WTC11 (cell line): ENCODE measurements at regions not wholly inside any gene's neighbourhood (a gene's known extent, or its start where the extent isn't known, plus 50 kb on each side); places are given as distances from the start of the nearest gene placed in this dataset.

Source experiments
- CREM ChIP-seq: sonication (generic); formaldehyde crosslinking; IDR thresholded peaks from 2 replicates; pipeline ENCODE4 v1.8.1; 2022; ENCODE audit warnings: mild to moderate bottlenecking, missing genetic modification reagents, moderate library complexity
- CTCF ChIP-seq: fragments of 200-600 bp; IDR thresholded peaks from 2 replicates; pipeline ENCODE4 v1.8.0; 2022; ENCODE audit warnings: antibody characterized with exemption
- JUN ChIP-seq: sonication (generic); formaldehyde crosslinking; IDR thresholded peaks from 2 replicates; pipeline ENCODE4 v1.8.0; 2023; ENCODE audit warnings: mild to moderate bottlenecking, missing genetic modification reagents
- NFE2L1 ChIP-seq: sonication (generic); formaldehyde crosslinking; IDR thresholded peaks from 2 replicates; pipeline ENCODE4 v1.8.1; 2023; ENCODE audit warnings: missing genetic modification reagents
- NR2C2 ChIP-seq: sonication (generic); formaldehyde crosslinking; IDR thresholded peaks from 2 replicates; pipeline ENCODE4 v1.8.0; 2022; ENCODE audit warnings: mild to moderate bottlenecking, missing genetic modification reagents
- TP53 ChIP-seq: sonication (generic); formaldehyde crosslinking; IDR thresholded peaks from 2 replicates; pipeline ENCODE4 v1.8.1; 2023; ENCODE audit warnings: mild to moderate bottlenecking, missing genetic modification reagents

GRCh38 chr12:131527736-131528135 is 183.2 kb upstream of the SFSWAP start:
- TF ChIP-seq CTCF: no peak
- no peak for TF ChIP-seq CREM (CRISPR knock-in tag)
- no peak for TF ChIP-seq TP53 (CRISPR knock-in tag)
- TF ChIP-seq JUN (CRISPR knock-in tag): no peak
- no peak for TF ChIP-seq NR2C2 (CRISPR knock-in tag)
- no peak for TF ChIP-seq NFE2L1 (CRISPR knock-in tag)
